Choroid plexus epithelial cell (primary cell): ENCODE measurements at regions not wholly inside any gene's neighbourhood (a gene's known extent, or its start where the extent isn't known, plus 50 kb on each side); places are given as distances from the start of the nearest gene placed in this dataset.
A peak's percentile ranks its signal among the peaks of the same experiment; 100 is the strongest.
"Not testable (repeated sequence)": the region's sequence is repeated elsewhere in the genome, so short reads cannot be mapped to it uniquely, and the experiment has no call there.

Experiments used
- DNase-seq: peaks from one replicate; pipeline ENCODE4 v3.0.0-alpha.2; 2010; ENCODE audit warnings: low read depth
- H3K4me3 ChIP-seq: 2 replicates; pipeline ENCODE4 v1.5.1; 2011; ENCODE audit warnings: low read depth, mild to moderate bottlenecking, control low read depth, low read length, moderate library complexity
- TF ChIP-seq, protein P1 (sequence below): conservative IDR thresholded peaks from 2 replicates; pipeline ENCODE4 v1.5.1; 2011; ENCODE audit warnings: low read depth, mild to moderate bottlenecking, control low read depth, inconsistent platforms, low read length, moderate library complexity

DNA sequence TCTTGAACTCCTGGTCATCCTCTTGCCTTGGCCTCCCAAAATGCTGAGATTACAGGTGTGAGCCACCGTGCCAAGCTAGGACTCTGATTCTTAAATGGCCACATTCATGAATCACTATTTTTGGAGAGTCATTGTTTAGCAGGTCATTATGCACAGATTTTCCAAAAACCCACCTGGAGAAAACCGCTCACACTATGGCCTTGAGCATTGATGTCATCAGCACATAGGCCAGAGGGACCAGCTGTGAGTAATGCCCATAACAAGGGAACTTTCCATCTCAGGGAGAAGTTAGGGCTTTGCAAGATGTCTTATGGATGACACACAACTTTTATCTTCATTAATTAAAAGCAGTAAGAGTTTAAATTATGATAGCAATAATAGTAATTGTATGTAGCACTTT is 86.4 kb upstream of the KIF5B start:
- no peak overlapping the region for H3K4me3 ChIP-seq
- TF ChIP-seq, protein P1, sequence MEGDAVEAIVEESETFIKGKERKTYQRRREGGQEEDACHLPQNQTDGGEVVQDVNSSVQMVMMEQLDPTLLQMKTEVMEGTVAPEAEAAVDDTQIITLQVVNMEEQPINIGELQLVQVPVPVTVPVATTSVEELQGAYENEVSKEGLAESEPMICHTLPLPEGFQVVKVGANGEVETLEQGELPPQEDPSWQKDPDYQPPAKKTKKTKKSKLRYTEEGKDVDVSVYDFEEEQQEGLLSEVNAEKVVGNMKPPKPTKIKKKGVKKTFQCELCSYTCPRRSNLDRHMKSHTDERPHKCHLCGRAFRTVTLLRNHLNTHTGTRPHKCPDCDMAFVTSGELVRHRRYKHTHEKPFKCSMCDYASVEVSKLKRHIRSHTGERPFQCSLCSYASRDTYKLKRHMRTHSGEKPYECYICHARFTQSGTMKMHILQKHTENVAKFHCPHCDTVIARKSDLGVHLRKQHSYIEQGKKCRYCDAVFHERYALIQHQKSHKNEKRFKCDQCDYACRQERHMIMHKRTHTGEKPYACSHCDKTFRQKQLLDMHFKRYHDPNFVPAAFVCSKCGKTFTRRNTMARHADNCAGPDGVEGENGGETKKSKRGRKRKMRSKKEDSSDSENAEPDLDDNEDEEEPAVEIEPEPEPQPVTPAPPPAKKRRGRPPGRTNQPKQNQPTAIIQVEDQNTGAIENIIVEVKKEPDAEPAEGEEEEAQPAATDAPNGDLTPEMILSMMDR: no peak
- no peak for DNase-seq

DNA sequence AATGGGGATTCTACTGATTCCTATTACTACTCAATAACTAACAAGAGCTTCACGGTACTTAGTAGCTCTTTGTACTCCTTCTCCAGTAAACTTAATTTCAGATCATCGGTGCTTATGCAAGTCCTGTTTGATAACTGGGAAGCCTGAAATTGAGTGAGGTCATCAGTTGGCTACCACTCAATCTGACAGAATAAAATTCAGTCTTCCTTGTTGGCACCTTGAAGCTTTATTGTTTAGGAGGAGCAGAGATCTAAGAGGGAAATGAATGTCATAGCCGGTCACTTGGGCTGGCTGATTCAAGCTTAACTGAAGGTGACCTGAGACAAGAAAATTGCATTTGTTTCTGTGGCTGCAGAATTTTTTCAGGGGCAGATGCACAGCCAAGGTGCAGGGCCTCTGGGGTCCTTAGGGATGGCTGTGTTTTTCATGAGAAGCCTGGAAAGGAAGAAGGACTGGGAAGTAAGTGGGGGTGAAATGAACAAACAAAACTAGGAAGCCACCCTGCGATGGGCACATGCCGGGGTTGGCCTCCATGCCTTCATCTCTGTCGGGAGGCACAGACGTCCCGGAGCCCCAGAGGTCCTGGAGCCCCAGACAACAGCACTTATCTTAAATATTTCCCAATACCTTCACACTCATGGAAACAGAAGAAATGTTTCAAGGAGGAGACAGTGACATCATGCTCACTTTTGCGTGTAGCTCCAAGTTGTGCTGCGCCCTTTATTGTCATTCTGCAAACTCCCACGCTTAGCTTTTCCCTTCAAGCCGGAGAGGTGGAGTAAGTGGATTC is 85.0 kb upstream of the KIF5B start:
- TF ChIP-seq, protein P1: no peak
- DNase-seq: no peak

DNA sequence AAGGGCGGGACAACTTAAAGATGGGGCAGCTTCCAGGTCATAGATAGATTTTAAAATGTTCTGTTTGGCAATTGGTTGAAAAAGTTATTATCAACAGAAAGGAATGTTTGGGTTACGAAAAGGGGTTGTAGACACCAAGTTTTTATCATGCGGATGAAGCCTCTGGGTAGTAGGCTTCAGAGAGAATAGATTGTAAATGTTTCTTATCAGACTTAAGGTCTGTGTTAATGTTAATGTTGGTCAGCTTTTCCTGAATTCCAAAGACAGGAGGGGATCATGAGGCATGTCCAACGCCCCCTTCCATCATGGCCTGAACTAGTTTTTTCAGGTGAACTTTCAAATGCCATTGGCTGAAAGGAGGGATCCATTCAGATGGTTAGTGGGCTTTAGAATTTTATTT is 84.2 kb upstream of the KIF5B start:
- no peak for DNase-seq
- H3K4me3 ChIP-seq: no peak overlapping the region
- TF ChIP-seq, protein P1: no peak

More for the DNA sequence above, 85.0 kb upstream of the KIF5B start:
- H3K4me3 ChIP-seq: no peak overlapping the region

DNA sequence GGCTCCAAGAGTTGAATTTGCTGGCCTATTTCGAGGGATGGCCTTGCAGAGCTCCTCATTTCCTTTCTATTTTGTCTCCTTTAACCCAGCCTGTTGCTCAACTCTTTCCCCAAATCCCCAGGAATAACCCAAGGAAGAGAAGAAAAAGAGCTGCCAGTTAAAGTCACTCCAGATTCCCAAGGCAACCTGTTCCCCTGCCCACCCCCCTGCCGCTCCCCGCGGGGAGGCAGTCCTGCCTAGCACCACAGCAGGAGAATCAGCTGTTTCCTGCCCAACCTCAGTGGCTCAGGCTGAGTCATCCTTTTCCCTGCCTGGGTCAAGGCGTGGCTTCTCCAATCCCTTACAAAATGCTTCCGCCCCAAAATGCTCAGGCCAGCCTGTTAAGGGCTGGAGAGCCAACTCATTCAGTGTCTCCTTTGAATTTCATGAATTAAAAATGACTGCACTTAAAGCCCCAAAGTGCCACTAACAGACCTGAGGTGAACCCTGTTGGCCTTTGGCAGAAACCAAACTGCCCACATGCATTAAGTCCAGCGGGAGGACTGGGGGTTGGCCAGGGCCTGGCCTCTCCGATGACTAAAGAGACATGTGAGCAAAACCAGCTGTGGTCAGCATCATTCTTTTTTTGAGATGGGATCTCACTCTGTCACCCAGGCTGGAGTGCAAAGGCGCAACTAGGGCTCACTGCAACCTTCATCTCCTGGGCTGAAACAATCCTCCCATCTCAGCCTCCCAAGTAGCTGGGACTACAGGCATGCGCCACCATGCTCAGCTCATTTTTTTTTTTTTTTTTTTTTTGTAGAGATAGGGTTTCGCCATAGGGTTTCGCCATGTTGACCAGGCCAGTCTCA is 83.2 kb upstream of the KIF5B start:
- DNase-seq: peak; percentile 97
- H3K4me3 ChIP-seq: no peak overlapping the region
- TF ChIP-seq, protein P1: no peak

DNA sequence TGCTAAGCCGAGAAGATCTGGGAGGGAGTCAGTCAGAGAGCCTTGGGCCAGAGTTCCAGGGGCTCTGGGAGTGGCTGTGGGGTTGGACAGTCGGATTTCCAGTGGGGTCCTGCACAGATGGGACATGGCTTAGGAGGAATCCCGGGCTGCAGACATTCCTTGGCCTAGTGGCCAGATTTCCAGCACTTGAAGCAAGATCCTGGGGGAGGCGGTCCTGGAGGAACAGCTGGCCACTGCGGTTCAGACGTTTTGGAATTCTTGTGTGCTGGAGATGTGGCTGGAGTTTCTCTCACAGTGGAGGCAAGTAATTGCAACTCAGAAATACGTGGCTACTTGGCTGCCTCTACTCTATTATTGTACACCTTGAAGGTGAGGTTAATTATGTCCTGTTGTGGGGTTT is 80.7 kb upstream of the KIF5B start:
- DNase-seq, H3K4me3 ChIP-seq: not testable (repeated sequence)

DNA sequence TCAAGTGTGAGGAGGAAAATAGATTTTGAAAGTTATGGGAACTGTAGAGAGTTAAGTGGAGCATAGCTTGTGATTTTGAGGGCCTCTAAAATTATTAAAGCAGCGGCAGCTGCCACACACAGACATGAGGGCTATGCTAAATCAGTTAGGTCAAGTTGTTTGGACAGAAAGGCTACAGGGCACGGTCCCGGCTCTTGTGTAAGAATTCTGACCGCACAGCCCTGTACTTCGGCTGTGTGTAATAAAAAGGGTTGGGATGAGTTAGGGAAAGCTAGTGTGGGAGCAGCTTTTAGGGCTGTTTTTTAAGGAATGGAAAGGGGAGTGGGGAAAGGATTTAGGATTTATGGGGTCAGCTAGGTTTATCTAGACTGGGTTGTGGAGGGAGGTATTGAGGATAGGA is 79.6 kb upstream of the KIF5B start:
- not testable (repeated sequence) for H3K4me3 ChIP-seq, DNase-seq

DNA sequence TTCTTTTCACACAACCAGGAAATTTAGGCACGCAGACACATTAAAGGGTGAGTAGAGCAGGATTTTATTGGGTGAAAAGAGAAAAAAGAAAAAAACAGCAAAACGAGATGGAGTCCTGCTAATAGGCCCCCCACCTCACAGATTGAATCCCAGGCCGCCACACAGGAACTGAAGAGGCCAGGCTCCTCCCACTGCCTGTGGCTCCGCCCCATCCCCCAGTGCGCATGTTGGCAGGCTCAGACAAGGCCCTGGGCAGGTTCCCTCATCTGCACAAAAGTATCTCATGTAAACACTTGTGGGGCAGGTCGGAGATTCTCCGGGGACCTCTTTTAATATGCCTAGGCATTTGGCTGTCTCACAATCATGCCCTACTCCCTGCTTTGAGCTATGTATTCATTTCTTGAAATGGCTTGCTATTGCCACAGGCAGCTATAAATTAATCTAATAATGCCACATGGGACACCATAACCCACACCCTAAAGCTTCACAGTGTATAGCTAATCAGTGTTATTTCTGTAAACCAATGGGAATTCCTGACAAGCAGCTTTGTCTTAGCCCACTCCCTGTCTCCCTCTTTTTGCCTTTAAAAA is 76.2 kb upstream of the KIF5B start:
- H3K4me3 ChIP-seq: no peak overlapping the region
- no peak for DNase-seq
- TF ChIP-seq, protein P1: no peak

DNA sequence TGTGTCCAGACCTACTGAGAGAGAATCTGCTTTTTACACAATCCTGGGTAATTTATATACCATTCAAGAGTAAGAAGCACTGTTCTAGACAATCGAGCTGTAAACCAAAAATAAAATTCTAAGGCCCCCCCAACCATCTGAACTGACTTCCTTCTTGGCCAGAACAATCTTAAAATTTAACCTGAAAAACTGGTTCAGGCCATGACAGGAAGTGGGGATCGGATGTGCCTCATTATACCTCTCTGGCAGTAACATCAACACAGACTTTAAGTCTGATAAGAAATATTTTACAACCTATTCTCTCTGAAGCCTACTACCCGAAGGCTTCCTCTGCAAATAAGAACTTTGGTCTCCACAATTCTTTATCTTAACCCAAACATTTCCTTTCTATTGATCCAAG is 75.2 kb upstream of the KIF5B start:
- TF ChIP-seq, protein P1: no peak
- no peak for DNase-seq
- H3K4me3 ChIP-seq: no peak overlapping the region
